ENCODE measurements at regions not wholly inside any gene's neighbourhood (a gene's known extent, or its start where the extent isn't known, plus 50 kb on each side); places are given as distances from the start of the nearest gene placed in this dataset.

DNA sequence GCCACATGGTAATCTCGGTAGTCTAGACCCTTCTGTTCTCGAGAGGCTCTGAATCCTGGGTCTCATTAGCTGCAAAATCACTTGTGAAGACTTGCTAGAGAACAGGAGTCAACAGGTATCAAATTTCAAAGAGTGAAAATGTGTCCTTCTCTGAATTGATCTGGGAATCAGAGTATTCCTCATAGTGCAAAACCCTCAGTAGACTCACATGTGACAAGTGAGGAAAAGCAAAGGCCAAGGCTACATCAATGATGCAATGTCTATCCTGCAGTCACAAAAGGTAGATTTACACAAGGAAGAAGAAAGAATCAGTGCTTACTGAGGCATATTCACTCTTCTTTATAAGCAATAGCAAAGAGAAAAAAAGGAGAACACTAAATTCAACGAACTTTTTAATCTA is 1220.0 kb upstream of the GJE1 start:
- H4K91ac ChIP-seq (ENCODE audit: low read length) = no peak overlapping the region
- no peak overlapping the region for H2BK120ac ChIP-seq (ENCODE audit: low read depth, low read length)
- H2BK15ac ChIP-seq (ENCODE audit: low read depth, poor library complexity, severe bottlenecking) = no peak overlapping the region
- no peak overlapping the region for H2AK5ac ChIP-seq (ENCODE audit: low read length, severe bottlenecking)
- H3K4me3 ChIP-seq (ENCODE audit: insufficient read depth in 1 of 2, low read depth in 1 of 2, low read length in 2 of 2) = no peak overlapping the region
- H3K4me1 ChIP-seq (ENCODE audit: control insufficient read depth, insufficient read depth, low read depth, low read length) = peaks cover 5% of the 10 kb centered on the region
- no peak overlapping the region for H3K4me2 ChIP-seq (ENCODE audit: low read length, poor library complexity, severe bottlenecking)
- no peaks in the 10 kb centered on the region for H3K9me3 ChIP-seq (ENCODE audit: control insufficient read depth, low read length)
- no peak overlapping the region for H3K23ac ChIP-seq (ENCODE audit: low read length in 2 of 2)
- no peak for DNase-seq
- no peak overlapping the region for H2BK12ac ChIP-seq (ENCODE audit: low read length in 2 of 2)
- WGBS = 96% methylated on average over 3 of the region's 3 CpGs
- H3K9ac ChIP-seq (ENCODE audit: low read length) = no peak overlapping the region
- no peak overlapping the region for H2BK5ac ChIP-seq (ENCODE audit: low read depth, low read length, poor library complexity, severe bottlenecking)
- no peaks in the 10 kb centered on the region for H3K27me3 ChIP-seq (ENCODE audit: control insufficient read depth in 1 of 2, insufficient read depth in 1 of 2, low read length in 2 of 2)
- H3K36me3 ChIP-seq (ENCODE audit: control insufficient read depth in 1 of 2, insufficient read depth in 2 of 2, low read depth in 1 of 2, low read length in 2 of 2) = no peaks in the 10 kb centered on the region
- no peak overlapping the region for H2AFZ ChIP-seq (ENCODE audit: low read depth, low read length)
- H3K79me1 ChIP-seq (replicated peaks; ENCODE audit: low read length, poor library complexity, severe bottlenecking) = no peaks in the 10 kb centered on the region
- H3K4ac ChIP-seq (ENCODE audit: low read depth in 1 of 2, low read length in 2 of 2) = no peak overlapping the region
- H4K8ac ChIP-seq (ENCODE audit: low read length) = no peak overlapping the region
- no peak overlapping the region for H3K18ac ChIP-seq (ENCODE audit: low read depth in 1 of 2, low read length in 2 of 2)
- no peak overlapping the region for H3K27ac ChIP-seq (ENCODE audit: low read length, poor library complexity, severe bottlenecking)
- H3K14ac ChIP-seq (ENCODE audit: low read length in 2 of 2) = no peak overlapping the region

DNA sequence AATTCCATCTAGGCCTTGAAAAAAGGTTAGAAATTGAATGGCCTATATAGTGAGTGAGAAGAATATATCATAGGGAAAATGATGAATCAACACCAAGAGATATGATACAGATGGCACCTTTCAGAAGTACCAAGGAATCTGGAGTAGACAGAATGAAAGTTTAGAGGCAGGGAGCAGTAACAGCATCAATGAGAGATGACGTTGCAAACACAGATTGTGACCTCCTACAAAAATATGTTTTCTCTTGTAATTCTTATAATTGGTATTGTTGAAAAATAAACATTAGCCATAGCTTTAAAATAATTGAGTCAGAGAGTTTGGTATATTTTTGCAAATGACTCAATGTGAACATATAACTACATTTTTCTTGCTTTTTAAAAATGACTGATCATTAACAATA is 1223.1 kb upstream of the GJE1 start:
- Histone ChIP-seq H3K27me3 (ENCODE audit: control insufficient read depth in 1 of 2, insufficient read depth in 1 of 2, low read length in 2 of 2) (no peaks in the 10 kb centered on the region), H4K8ac (ENCODE audit: low read length) (no peak overlapping the region), H3K79me1 (replicated peaks; ENCODE audit: low read length, poor library complexity, severe bottlenecking) (no peaks in the 10 kb centered on the region), H2BK12ac (ENCODE audit: low read length in 2 of 2) (no peak overlapping the region), H3K4ac (ENCODE audit: low read depth in 1 of 2, low read length in 2 of 2) (no peak overlapping the region), H2BK120ac (ENCODE audit: low read depth, low read length) (no peak overlapping the region), H3K4me2 (ENCODE audit: low read length, poor library complexity, severe bottlenecking) (no peak overlapping the region), H3K9ac (ENCODE audit: low read length) (no peak overlapping the region), H3K9me3 (ENCODE audit: control insufficient read depth, low read length) (no peaks in the 10 kb centered on the region), H3K23ac (ENCODE audit: low read length in 2 of 2) (no peak overlapping the region), H2AK5ac (ENCODE audit: low read length, severe bottlenecking) (no peak overlapping the region), H3K18ac (ENCODE audit: low read depth in 1 of 2, low read length in 2 of 2) (no peak overlapping the region), H4K91ac (ENCODE audit: low read length) (no peak overlapping the region), H3K27ac (ENCODE audit: low read length, poor library complexity, severe bottlenecking) (peak overlapping the region; percentile 74), H3K14ac (ENCODE audit: low read length in 2 of 2) (no peak overlapping the region), H2BK5ac (ENCODE audit: low read depth, low read length, poor library complexity, severe bottlenecking) (no peak overlapping the region), H3K36me3 (ENCODE audit: control insufficient read depth in 1 of 2, insufficient read depth in 2 of 2, low read depth in 1 of 2, low read length in 2 of 2) (no peaks in the 10 kb centered on the region), H3K4me1 (ENCODE audit: control insufficient read depth, insufficient read depth, low read depth, low read length) (peaks cover 5% of the 10 kb centered on the region), H3K4me3 (ENCODE audit: insufficient read depth in 1 of 2, low read depth in 1 of 2, low read length in 2 of 2) (no peak overlapping the region), H2AFZ (ENCODE audit: low read depth, low read length) (no peak overlapping the region), H2BK15ac (ENCODE audit: low read depth, poor library complexity, severe bottlenecking) (no peak overlapping the region)
- no CpG with 5 or more reads among the region's 1 CpG for WGBS
- DNase-seq = no peak

DNA sequence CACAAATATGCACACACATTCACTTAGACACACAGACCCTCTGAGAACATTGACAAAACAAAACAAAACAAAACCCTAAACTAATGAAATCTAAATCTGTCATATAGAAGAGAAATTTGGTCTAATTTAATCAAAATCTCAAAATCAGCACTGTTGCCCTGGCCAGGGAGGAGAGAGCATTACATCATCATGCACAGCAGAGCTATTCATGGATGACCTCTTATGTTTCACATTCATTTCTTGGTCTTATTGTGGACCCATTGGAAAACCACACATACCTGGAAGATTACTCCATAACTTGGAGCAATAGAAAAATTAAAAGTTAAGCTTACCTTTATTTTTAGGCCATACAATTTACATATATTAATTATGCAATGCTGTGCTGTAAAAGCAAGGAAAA is 1223.6 kb upstream of the GJE1 start:
- H3K4ac ChIP-seq (ENCODE audit: low read depth in 1 of 2, low read length in 2 of 2) = no peak overlapping the region
- no peak overlapping the region for H2AFZ ChIP-seq (ENCODE audit: low read depth, low read length)
- H2BK5ac ChIP-seq (ENCODE audit: low read depth, low read length, poor library complexity, severe bottlenecking) = no peak overlapping the region
- no peak for DNase-seq
- H3K27ac ChIP-seq (ENCODE audit: low read length, poor library complexity, severe bottlenecking) = peak overlapping the region; percentile 74
- H2AK5ac ChIP-seq (ENCODE audit: low read length, severe bottlenecking) = no peak overlapping the region
- H3K4me1 ChIP-seq (ENCODE audit: control insufficient read depth, insufficient read depth, low read depth, low read length) = peaks cover 5% of the 10 kb centered on the region
- no peaks in the 10 kb centered on the region for H3K9me3 ChIP-seq (ENCODE audit: control insufficient read depth, low read length)
- H3K79me1 ChIP-seq (replicated peaks; ENCODE audit: low read length, poor library complexity, severe bottlenecking) = no peaks in the 10 kb centered on the region
- no peaks in the 10 kb centered on the region for H3K36me3 ChIP-seq (ENCODE audit: control insufficient read depth in 1 of 2, insufficient read depth in 2 of 2, low read depth in 1 of 2, low read length in 2 of 2)
- H3K18ac ChIP-seq (ENCODE audit: low read depth in 1 of 2, low read length in 2 of 2) = no peak overlapping the region
- H3K27me3 ChIP-seq (ENCODE audit: control insufficient read depth in 1 of 2, insufficient read depth in 1 of 2, low read length in 2 of 2) = no peaks in the 10 kb centered on the region
- H3K9ac ChIP-seq (ENCODE audit: low read length) = no peak overlapping the region
- no peak overlapping the region for H4K8ac ChIP-seq (ENCODE audit: low read length)
- no peak overlapping the region for H4K91ac ChIP-seq (ENCODE audit: low read length)
- no peak overlapping the region for H2BK120ac ChIP-seq (ENCODE audit: low read depth, low read length)
- no peak overlapping the region for H2BK12ac ChIP-seq (ENCODE audit: low read length in 2 of 2)
- no peak overlapping the region for H3K4me3 ChIP-seq (ENCODE audit: insufficient read depth in 1 of 2, low read depth in 1 of 2, low read length in 2 of 2)
- H2BK15ac ChIP-seq (ENCODE audit: low read depth, poor library complexity, severe bottlenecking) = no peak overlapping the region
- no peak overlapping the region for H3K14ac ChIP-seq (ENCODE audit: low read length in 2 of 2)
- no peak overlapping the region for H3K23ac ChIP-seq (ENCODE audit: low read length in 2 of 2)
- H3K4me2 ChIP-seq (ENCODE audit: low read length, poor library complexity, severe bottlenecking) = no peak overlapping the region

DNA sequence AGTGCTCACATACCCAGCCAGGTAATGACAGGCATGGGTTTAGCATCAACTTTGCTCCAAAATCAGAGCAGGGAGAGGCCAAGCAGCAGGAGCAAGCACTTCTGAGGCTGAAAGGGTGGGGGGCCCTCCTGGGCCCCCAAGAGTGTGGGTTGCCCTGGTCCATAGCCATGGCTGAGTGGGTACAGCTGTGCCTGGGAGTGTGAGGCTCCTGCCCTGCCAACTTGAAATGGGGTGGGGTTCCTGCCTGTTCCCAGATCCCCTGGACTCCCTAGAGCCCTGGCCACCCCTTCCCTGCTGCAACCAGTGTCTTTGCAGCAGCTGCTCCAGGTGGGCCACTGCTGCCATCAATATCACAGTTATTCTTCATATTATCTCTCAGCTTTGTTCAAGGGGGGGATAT is 1224.2 kb upstream of the GJE1 start:
- Histone ChIP-seq H2AFZ (ENCODE audit: low read depth, low read length) (no peak overlapping the region), H3K79me1 (replicated peaks; ENCODE audit: low read length, poor library complexity, severe bottlenecking) (no peaks in the 10 kb centered on the region), H3K36me3 (ENCODE audit: control insufficient read depth in 1 of 2, insufficient read depth in 2 of 2, low read depth in 1 of 2, low read length in 2 of 2) (no peaks in the 10 kb centered on the region), H4K8ac (ENCODE audit: low read length) (no peak overlapping the region), H3K18ac (ENCODE audit: low read depth in 1 of 2, low read length in 2 of 2) (no peak overlapping the region), H2AK5ac (ENCODE audit: low read length, severe bottlenecking) (peak overlapping the region; percentile 9), H3K9ac (ENCODE audit: low read length) (no peak overlapping the region), H2BK12ac (ENCODE audit: low read length in 2 of 2) (no peak overlapping the region), H3K23ac (ENCODE audit: low read length in 2 of 2) (peak overlapping the region in 1 of 2 experiments; percentile 32), H2BK5ac (ENCODE audit: low read depth, low read length, poor library complexity, severe bottlenecking) (no peak overlapping the region), H3K4ac (ENCODE audit: low read depth in 1 of 2, low read length in 2 of 2) (no peak overlapping the region), H3K27me3 (ENCODE audit: control insufficient read depth in 1 of 2, insufficient read depth in 1 of 2, low read length in 2 of 2) (no peaks in the 10 kb centered on the region), H3K27ac (ENCODE audit: low read length, poor library complexity, severe bottlenecking) (no peak overlapping the region), H2BK120ac (ENCODE audit: low read depth, low read length) (no peak overlapping the region), H3K4me1 (ENCODE audit: control insufficient read depth, insufficient read depth, low read depth, low read length) (peaks cover 5% of the 10 kb centered on the region), H3K4me3 (ENCODE audit: insufficient read depth in 1 of 2, low read depth in 1 of 2, low read length in 2 of 2) (no peak overlapping the region), H3K9me3 (ENCODE audit: control insufficient read depth, low read length) (no peaks in the 10 kb centered on the region), H4K91ac (ENCODE audit: low read length) (no peak overlapping the region), H3K4me2 (ENCODE audit: low read length, poor library complexity, severe bottlenecking) (no peak overlapping the region), H2BK15ac (ENCODE audit: low read depth, poor library complexity, severe bottlenecking) (no peak overlapping the region), H3K14ac (ENCODE audit: low read length in 2 of 2) (peak overlapping the region in 1 of 2 experiments; percentile 36)
- no peak for DNase-seq
